H1 (cell line): ENCODE measurements at regions not wholly inside any gene's neighbourhood (a gene's known extent, or its start where the extent isn't known, plus 50 kb on each side); places are given as distances from the start of the nearest gene placed in this dataset.

Experiments used
- CTCF ChIA-PET: fragments of 300-600 bp; sonication (Branson Sonifier 250); formaldehyde crosslinking; loops from one replicate; lab custom pipeline; 2021; ENCODE audit not compliant: partially characterized antibody; lab: Charles Lee
- POLR2A ChIA-PET: fragments of 300-600 bp; sonication (Branson Sonifier 250); formaldehyde crosslinking; loops from one replicate; lab custom pipeline; 2021; ENCODE audit warnings: inconsistent platforms; ENCODE audit not compliant: partially characterized antibody; lab: Charles Lee
- DNase-seq, 2 experiments: peaks; one replicate each; pipeline versions ENCODE4 v3.0.0 to v3.0.0-alpha.2; 2010 to 2022; ENCODE audit warnings: low spot score in 2 of 2, low read depth in 1 of 2, mixed read lengths in 1 of 2
- FAIRE-seq: peaks from 2 replicates; lab custom pipeline; 2011; peaks lifted over from hg19 to GRCh38; lab: Jason Lieb, UNC
- H2AFZ ChIP-seq: 2 replicates; pipeline ENCODE4 v1.8.1; 2012; ENCODE audit warnings: low read length, inconsistent platforms
- H2AK5ac ChIP-seq: 2 replicates; pipeline ENCODE4 v1.6.1; 2013; ENCODE audit warnings: low read depth, low read length
- H2BK120ac ChIP-seq: replicated peaks from 2 replicates; pipeline ENCODE3; 2013; ENCODE audit warnings: low read depth, low read length, inconsistent platforms
- H2BK12ac ChIP-seq: 2 replicates; pipeline ENCODE4 v1.6.1; 2013; ENCODE audit warnings: low read depth, low read length
- H2BK15ac ChIP-seq: 2 replicates; pipeline ENCODE4 v1.6.1; 2013; ENCODE audit warnings: low read length
- H2BK20ac ChIP-seq: 2 replicates; pipeline ENCODE4 v1.6.1; 2013; ENCODE audit warnings: low read length
- H2BK5ac ChIP-seq: 2 replicates; pipeline ENCODE4 v1.6.1; 2013; ENCODE audit warnings: low read depth, low read length
- H3K14ac ChIP-seq: 2 replicates; pipeline ENCODE4 v1.6.1; 2013; ENCODE audit warnings: inconsistent platforms; ENCODE audit not compliant: insufficient read length
- H3K18ac ChIP-seq: 2 replicates; pipeline ENCODE4 v1.6.1; 2013; ENCODE audit warnings: low read length; ENCODE audit errors: extremely low read depth
- H3K23ac ChIP-seq: 2 replicates; pipeline ENCODE4 v1.6.1; 2013; ENCODE audit warnings: inconsistent platforms; ENCODE audit not compliant: insufficient read length
- H3K23me2 ChIP-seq: 2 replicates; pipeline ENCODE4 v1.6.1; 2013; ENCODE audit warnings: low read depth, low read length
- H3K27ac ChIP-seq: 2 replicates; pipeline ENCODE4 v1.6.1; 2011; ENCODE audit warnings: low read depth, low read length, inconsistent platforms
- H3K27me3 ChIP-seq, 4 experiments: replicated peaks in 1 of 4; 1 replicate in 1 of 4; 2 replicates in 3 of 4; pipeline versions ENCODE4 v1.6.1 to v1.8.1; 2011 to 2013; ENCODE audit warnings: low read length in 3 of 4, mild to moderate bottlenecking in 3 of 4, inconsistent platforms in 2 of 4, mixed read lengths in 2 of 4, moderate library complexity in 1 of 4; ENCODE audit not compliant: control insufficient read depth in 3 of 4, insufficient read depth in 3 of 4; ENCODE audit errors: extremely low read depth in 1 of 4
- H3K36me3 ChIP-seq, 4 experiments: 2 replicates each; pipeline versions ENCODE4 v1.6.1 to v1.8.1; 2011 to 2013; ENCODE audit warnings: mild to moderate bottlenecking in 4 of 4, low read length in 3 of 4, moderate library complexity in 2 of 4, control low read depth in 1 of 4, inconsistent platforms in 1 of 4; ENCODE audit not compliant: insufficient read depth in 4 of 4, control insufficient read depth in 2 of 4
- H3K4ac ChIP-seq: replicated peaks from 2 replicates; pipeline ENCODE3; 2013; ENCODE audit warnings: low read length, low read depth, mixed read lengths, inconsistent platforms; ENCODE audit not compliant: insufficient read length
- H3K4me1 ChIP-seq, 4 experiments: replicated peaks in 1 of 4; 1 replicate in 1 of 4; 2 replicates in 3 of 4; pipeline versions ENCODE4 v1.6.1 to v1.8.1; 2011 to 2013; ENCODE audit warnings: low read length in 3 of 4, inconsistent platforms in 2 of 4, mixed read lengths in 1 of 4; ENCODE audit not compliant: insufficient read depth in 4 of 4, control insufficient read depth in 3 of 4
- H3K4me2 ChIP-seq, 2 experiments: 2 replicates each; pipeline versions ENCODE4 v1.6.1 to v1.8.1; 2011 to 2013; ENCODE audit warnings: low read depth in 2 of 2, low read length in 2 of 2, control low read depth in 1 of 2, inconsistent platforms in 1 of 2, mild to moderate bottlenecking in 1 of 2; ENCODE audit not compliant: insufficient read depth in 1 of 2
- H3K4me3 ChIP-seq, 4 experiments: fragments of 200-600, 300-600 bp in 1 of 4; sonication (generic), shearing (Covaris generic), sonication (Bioruptor Twin) in 1 of 4; 2 replicates each; pipeline versions ENCODE4 v1.5.1 to v1.8.1; 2011 to 2016; ENCODE audit warnings: low read length in 4 of 4, low read depth in 3 of 4, control low read depth in 2 of 4, inconsistent platforms in 2 of 4, mild to moderate bottlenecking in 2 of 4, mixed read lengths in 1 of 4, moderate library complexity in 1 of 4; ENCODE audit not compliant: insufficient read depth in 2 of 4; ENCODE audit errors: extremely low read depth in 1 of 4
- H3K56ac ChIP-seq: replicated peaks from 2 replicates; pipeline ENCODE3; 2013; ENCODE audit warnings: low read depth, mild to moderate bottlenecking, mixed read lengths, low read length, inconsistent platforms; ENCODE audit not compliant: insufficient read length
- H3K79me1 ChIP-seq: 2 replicates; pipeline ENCODE4 v1.6.1; 2013; ENCODE audit warnings: low read depth, low read length, control low read depth
- H3K79me2 ChIP-seq, 2 experiments: 2 replicates each; pipeline versions ENCODE4 v1.6.1 to v1.8.1; 2012 to 2013; ENCODE audit warnings: low read length in 2 of 2, mild to moderate bottlenecking in 2 of 2, inconsistent platforms in 1 of 2; ENCODE audit not compliant: insufficient read depth in 2 of 2, control insufficient read depth in 1 of 2
- H3K9ac ChIP-seq, 4 experiments: replicated peaks in 1 of 4; 1 replicate in 1 of 4; 2 replicates in 3 of 4; pipeline versions ENCODE4 v1.6.1 to v1.8.1; 2011 to 2013; ENCODE audit warnings: low read depth in 3 of 4, low read length in 3 of 4, control low read depth in 2 of 4, mild to moderate bottlenecking in 2 of 4, moderate library complexity in 2 of 4, inconsistent platforms in 1 of 4; ENCODE audit errors: extremely low read depth in 1 of 4
- H3K9me3 ChIP-seq, 2 experiments: 2 replicates each; pipeline versions ENCODE4 v1.6.1 to v1.8.1; 2012 to 2013; ENCODE audit warnings: mild to moderate bottlenecking in 2 of 2, moderate library complexity in 2 of 2, control low read depth in 1 of 2, inconsistent platforms in 1 of 2, low read depth in 1 of 2, low read length in 1 of 2, mixed read lengths in 1 of 2; ENCODE audit not compliant: insufficient read depth in 2 of 2
- H4K20me1 ChIP-seq, 2 experiments: replicated peaks in 1 of 2; 2 replicates each; pipeline versions ENCODE3 to v1.8.1; 2011 to 2013; ENCODE audit warnings: inconsistent platforms in 2 of 2, low read length in 2 of 2, mild to moderate bottlenecking in 1 of 2; ENCODE audit not compliant: insufficient read depth in 2 of 2, control insufficient read depth in 1 of 2
- H4K5ac ChIP-seq: 2 replicates; pipeline ENCODE4 v1.6.1; 2013; ENCODE audit warnings: low read length, low read depth, mixed read lengths, inconsistent platforms; ENCODE audit not compliant: insufficient read length
- H4K8ac ChIP-seq: 2 replicates; pipeline ENCODE4 v1.8.0; 2013; ENCODE audit warnings: mild to moderate bottlenecking, moderate library complexity, low read length, inconsistent platforms; ENCODE audit not compliant: insufficient read depth; ENCODE audit errors: extremely low read depth
- H4K91ac ChIP-seq: replicated peaks from 2 replicates; pipeline ENCODE3; 2013; ENCODE audit warnings: low read length, mixed read lengths, inconsistent platforms; ENCODE audit not compliant: insufficient read length
- ASH2L ChIP-seq: fragments of 200-600, 300-600 bp; sonication (generic); IDR thresholded peaks from one replicate; pipeline ENCODE4 v1.7.1; 2017; ENCODE audit warnings: low read length
- CHD2 ChIP-seq: IDR thresholded peaks from 2 replicates; pipeline ENCODE4 v1.6.1; 2012; ENCODE audit warnings: low read length, improper control_type of control experiment
- JUN ChIP-seq: IDR thresholded peaks from 2 replicates; pipeline ENCODE4 v1.6.1; 2011; ENCODE audit warnings: low read depth, mild to moderate bottlenecking, improper control_type of control experiment, low read length
- KDM5A ChIP-seq: fragments of 200-600 bp; IDR thresholded peaks from 2 replicates; pipeline ENCODE4 v1.7.1; 2012; ENCODE audit warnings: mild to moderate bottlenecking, low read length, inconsistent platforms, mixed read lengths
- NRF1 ChIP-seq: IDR thresholded peaks from 2 replicates; pipeline ENCODE4 v1.6.1; 2011; ENCODE audit warnings: mild to moderate bottlenecking, low read depth, low read length, improper control_type of control experiment
- RAD21 ChIP-seq, 2 experiments: IDR thresholded peaks in 1 of 2; conservative IDR thresholded peaks in 1 of 2; 2 replicates each; pipeline ENCODE4 v1.6.1; 2011; ENCODE audit warnings: low read depth in 2 of 2, low read length in 2 of 2, improper control_type of control experiment in 1 of 2, inconsistent platforms in 1 of 2, mild to moderate bottlenecking in 1 of 2, moderate library complexity in 1 of 2
- RNF2 ChIP-seq: fragments of 200-900, 300-1000 bp; sonication (generic); IDR thresholded peaks from 2 replicates; pipeline ENCODE4 v1.7.1; 2016; ENCODE audit warnings: borderline replicate concordance, low read depth, mild to moderate bottlenecking, antibody characterized with exemption, low read length; ENCODE audit not compliant: poor library complexity, severe bottlenecking; ENCODE audit errors: missing control alignments
- SIRT6 ChIP-seq: IDR thresholded peaks from one replicate; pipeline ENCODE4 v1.7.1; 2012; ENCODE audit warnings: low read length, inconsistent platforms
- SP2 ChIP-seq: IDR thresholded peaks from 2 replicates; pipeline ENCODE4 v1.6.1; 2012; ENCODE audit warnings: mild to moderate bottlenecking, low read length, inconsistent platforms
- SRF ChIP-seq: IDR thresholded peaks from 2 replicates; pipeline ENCODE4 v1.6.1; 2011; ENCODE audit warnings: mild to moderate bottlenecking, low read depth, low read length, moderate library complexity
- WGBS, 2 experiments: shearing (Covaris generic) in 1 of 2; methylation state at CpG; one replicate each; pipeline versions ENCODE4 v1.1.6 to v1.1.7; 2013 to 2015; ENCODE audit warnings: low lambda C conversion rate in 2 of 2, mixed read lengths in 2 of 2, inconsistent platforms in 1 of 2, low coverage in 1 of 2, missing lambda C conversion rate in 1 of 2; ENCODE audit not compliant: insufficient replicate concordance in 2 of 2, insufficient coverage in 1 of 2, insufficient read length in 1 of 2; ENCODE audit errors: extremely low coverage in 1 of 2, missing lambda C conversion rate in 1 of 2; 5-methylcytosine and 5-hydroxymethylcytosine counted together
- TF ChIP-seq, protein P1 (sequence below): IDR thresholded peaks from 2 replicates; pipeline ENCODE4 v1.6.1; 2012; ENCODE audit warnings: inconsistent platforms

DNA sequence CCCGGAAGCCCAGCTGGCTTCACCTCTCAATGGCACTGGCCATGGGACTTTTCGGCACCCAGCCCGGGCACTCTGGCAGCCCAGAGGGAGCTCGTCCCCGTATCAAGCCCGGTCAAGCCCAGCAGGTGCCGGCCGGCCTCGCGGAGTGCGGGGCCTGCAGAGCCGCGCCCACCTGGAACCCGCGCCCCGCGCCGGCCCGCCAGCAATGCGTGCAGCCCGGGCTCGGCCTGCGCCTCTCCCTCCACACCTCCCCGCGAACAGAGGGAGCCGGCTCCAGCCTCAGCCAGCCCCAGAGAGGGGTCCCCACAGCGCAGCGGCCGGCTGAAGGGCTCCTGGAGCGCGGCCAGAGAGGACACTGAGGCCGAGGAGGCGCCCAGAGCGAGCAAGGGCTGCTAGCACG lies 133.6 kb upstream of the FRG1 start:
- Histone ChIP-seq H3K23ac (no peak overlapping the region), H3K4ac (no peak overlapping the region), H3K9me3 (peaks cover 3 to 4% of the 10 kb centered on the region in 2 experiments; a peak in 1 of 4 replicates), H3K79me2 (no peaks in the 10 kb centered on the region), H4K5ac (no peak overlapping the region), H3K9ac (no peak overlapping the region), H2BK15ac (no peak overlapping the region), H3K4me3 (no peak overlapping the region), H2AK5ac (no peak overlapping the region), H2BK20ac (no peak overlapping the region), H3K27me3 (no peaks in the 10 kb centered on the region), H3K23me2 (no peaks in the 10 kb centered on the region), H3K14ac (no peak overlapping the region), H3K79me1 (no peaks in the 10 kb centered on the region), H2BK12ac (no peak overlapping the region), H3K36me3 (no peaks in the 10 kb centered on the region), H2BK5ac (no peak overlapping the region), H2AFZ (no peak overlapping the region), H3K56ac (no peak overlapping the region), H4K8ac (no peak overlapping the region), H3K18ac (no peak overlapping the region), H4K20me1 (no peaks in the 10 kb centered on the region), H3K27ac (no peak overlapping the region), H3K4me1 (no peaks in the 10 kb centered on the region; a peak in 2 of 7 replicates), H4K91ac (no peak overlapping the region), H3K4me2 (no peak overlapping the region), H2BK120ac (no peak overlapping the region)
- TF ChIP-seq RAD21 (IDR thresholded peaks at IDR 0.05 in 1 of 2, conservative IDR thresholded peaks at IDR 0.05 in 1 of 2; ENCODE audit: low read depth in 2 of 2, low read length in 2 of 2) (no peak), NRF1 (no peak), SIRT6 (no peak), JUN (no peak), RNF2 (no peak), CHD2 (no peak), KDM5A (no peak), SP2 (no peak), SRF (no peak), ASH2L (no peak)
- TF ChIP-seq, protein P1, sequence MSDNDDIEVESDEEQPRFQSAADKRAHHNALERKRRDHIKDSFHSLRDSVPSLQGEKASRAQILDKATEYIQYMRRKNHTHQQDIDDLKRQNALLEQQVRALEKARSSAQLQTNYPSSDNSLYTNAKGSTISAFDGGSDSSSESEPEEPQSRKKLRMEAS, result no peak
- 89% methylated on average over 28 of the region's 35 CpGs; no CpG with 5 or more reads in 1 of the 2 experiments for WGBS, 2 experiments
- DNase-seq (no peak), FAIRE-seq (no peak)
- ChIA-PET POLR2A (no interaction called here), CTCF (interaction anchor here (0.6 to 3.8 kb wide), 7 partner anchors 13 to 1095 kb away, joined by 3 to 23 read pairs (median 3); no protein-coding TSS in a partner anchor)
